Panc1 (cell line): ENCODE measurements at regions not wholly inside any gene's neighbourhood (a gene's known extent, or its start where the extent isn't known, plus 50 kb on each side); places are given as distances from the start of the nearest gene placed in this dataset.

Source experiments
- ATAC-seq: fragments of 200-7000 bp; cut with Tn5 transposase; 2 replicates; pipeline ENCODE4 v1.9.1; 2020; ENCODE audit warnings: mild to moderate bottlenecking, moderate library complexity
- BruUV-seq: library from RNA; stranded (reverse); fragments of 400-500 nt; replicated peaks from 2 replicates; lab custom pipeline; 2021; lab: Mats Ljungman, UMichigan
- CTCF ChIA-PET: fragments of 300-600 bp; sonication (Branson Sonifier 250); formaldehyde crosslinking; loops from one replicate; lab custom pipeline; 2022; ENCODE audit warnings: antibody characterized with exemption; lab: Charles Lee
- POLR2A ChIA-PET: fragments of 300-600 bp; sonication (Branson Sonifier 250); formaldehyde crosslinking; loops from one replicate; lab custom pipeline; 2022; ENCODE audit warnings: antibody characterized with exemption; lab: Charles Lee
- DNase-seq: peaks from one replicate; pipeline ENCODE4 v3.0.0-alpha.2; 2010; ENCODE audit warnings: low read depth, low spot score
- H3K27ac ChIP-seq: 2 replicates; pipeline ENCODE4 v1.5.1; 2011; ENCODE audit warnings: mild to moderate bottlenecking, low read length, inconsistent platforms
- H3K27me3 ChIP-seq: fragments of 200-500 bp; sonication (Bioruptor generic); 2 replicates; pipeline ENCODE4 v1.6.0; 2014; ENCODE audit warnings: low read length, inconsistent platforms; ENCODE audit not compliant: control insufficient read depth, insufficient read depth
- H3K36me3 ChIP-seq: fragments of 200-500 bp; sonication (Bioruptor generic); 2 replicates; pipeline ENCODE4 v1.5.1; 2014; ENCODE audit warnings: inconsistent platforms, mild to moderate bottlenecking, low read length, moderate library complexity; ENCODE audit not compliant: control insufficient read depth, insufficient read depth
- H3K4me1 ChIP-seq: 2 replicates; pipeline ENCODE4 v1.5.1; 2011; ENCODE audit warnings: inconsistent platforms, mild to moderate bottlenecking, low read length, moderate library complexity; ENCODE audit not compliant: control insufficient read depth, insufficient read depth
- H3K4me3 ChIP-seq, 2 experiments: 2 replicates each; pipeline ENCODE4 v1.5.1; 2011 to 2012; ENCODE audit warnings: low read depth in 2 of 2, low read length in 2 of 2, mild to moderate bottlenecking in 2 of 2, inconsistent platforms in 1 of 2, moderate library complexity in 1 of 2
- H3K9me3 ChIP-seq: fragments of 200-500 bp; sonication (Bioruptor generic); 2 replicates; pipeline ENCODE4 v1.5.1; 2014; ENCODE audit warnings: low read depth, mild to moderate bottlenecking, inconsistent platforms, low read length, moderate library complexity; ENCODE audit not compliant: control insufficient read depth, insufficient read depth
- CTCF ChIP-seq: fragments of 450-650 bp; IDR thresholded peaks from 2 replicates; pipeline ENCODE4 v1.5.1; 2017; ENCODE audit warnings: mild to moderate bottlenecking
- POLR2AphosphoS5 ChIP-seq: IDR thresholded peaks from 2 replicates; pipeline ENCODE4 v1.6.1; 2012; ENCODE audit warnings: mild to moderate bottlenecking, low read depth, low read length, moderate library complexity
- REST ChIP-seq, 2 experiments: IDR thresholded peaks; 2 replicates each; pipeline ENCODE4 v1.6.1; 2011 to 2012; ENCODE audit warnings: low read depth in 2 of 2, control low read depth in 1 of 2, low read length in 1 of 2, mild to moderate bottlenecking in 1 of 2, moderate library complexity in 1 of 2; ENCODE audit not compliant: insufficient read depth in 1 of 2
- SIN3A ChIP-seq: IDR thresholded peaks from 2 replicates; pipeline ENCODE4 v1.6.1; 2012; ENCODE audit warnings: low read depth, mild to moderate bottlenecking, low read length, moderate library complexity, borderline replicate concordance; ENCODE audit not compliant: insufficient read depth
- TCF7L2 ChIP-seq: IDR thresholded peaks from 2 replicates; pipeline ENCODE4 v1.6.1; 2011; ENCODE audit warnings: mild to moderate bottlenecking, low read depth, low read length, inconsistent platforms
- in situ Hi-C: cut with HindIII; loops from 2 replicates; pipeline ENCODE4 v1.10.0; 2016; ENCODE audit warnings: low sequenced_read_pairs, low pct_unique_long_range_greater_than_20kb
- intact Hi-C: fragments of 100-400 bp; cut with micrococcal nuclease; formaldehyde crosslinking; loops from one replicate; pipeline ENCODE4 v1.10.0; 2022; ENCODE audit not compliant: unreplicated experiment

GRCh38 chr3:66723231-66723630 lies 222.4 kb upstream of the LRIG1 start:
- intact Hi-C loops (no loop called here), in situ Hi-C loops (no loop called here)
- no peaks in the 10 kb centered on the region for H3K4me1 ChIP-seq
- no peak overlapping the region for H3K27ac ChIP-seq
- no peak for TF ChIP-seq CTCF
- TF ChIP-seq POLR2AphosphoS5 = no peak
- no peak for TF ChIP-seq SIN3A
- TF ChIP-seq REST (IDR thresholded peaks at IDR 0.05; ENCODE audit: insufficient read depth in 1 of 2, low read depth in 2 of 2, low read length in 1 of 2) = no peak
- no peak for TF ChIP-seq TCF7L2
- CTCF ChIA-PET = no interaction called here
- H3K36me3 ChIP-seq = no peaks in the 10 kb centered on the region
- POLR2A ChIA-PET = no interaction called here
- no peak overlapping the region for H3K4me3 ChIP-seq
- no peaks in the 10 kb centered on the region for H3K27me3 ChIP-seq
- no peaks in the 10 kb centered on the region for H3K9me3 ChIP-seq
- DNase-seq (no peak), ATAC-seq (no peak)
- BruUV-seq = no TSS peak

- TF ChIP-seq TCF7L2 (no peak), CTCF (no peak), POLR2AphosphoS5 (no peak), SIN3A (no peak), REST (IDR thresholded peaks at IDR 0.05; ENCODE audit: insufficient read depth in 1 of 2, low read depth in 2 of 2, low read length in 1 of 2) (no peak)
- no peak for DNase-seq
- CTCF ChIA-PET = no interaction called here
Measured at GRCh38 chr3:66729687-66730393, 229.0 kb upstream of the LRIG1 start.

More at GRCh38 chr3:66729687-66730393, 229.0 kb upstream of the LRIG1 start:
- H3K27ac ChIP-seq = no peak overlapping the region
- in situ Hi-C loops = no loop called here
- no peaks in the 10 kb centered on the region for H3K9me3 ChIP-seq
- no peak overlapping the region for H3K4me3 ChIP-seq
- H3K4me1 ChIP-seq = no peaks in the 10 kb centered on the region
- no TSS peak for BruUV-seq
- POLR2A ChIA-PET = no interaction called here
- H3K27me3 ChIP-seq = no peaks in the 10 kb centered on the region
- no peaks in the 10 kb centered on the region for H3K36me3 ChIP-seq
- no peak for ATAC-seq
- intact Hi-C loops = no loop called here
